SK-N-DZ (cell line): ENCODE measurements at regions not wholly inside any gene's neighbourhood (a gene's known extent, or its start where the extent isn't known, plus 50 kb on each side); places are given as distances from the start of the nearest gene placed in this dataset.
"Not testable (repeated sequence)": the region's sequence is repeated elsewhere in the genome, so short reads cannot be mapped to it uniquely, and the experiment has no call there.

Experiments
- DNase-seq: peaks from one replicate; pipeline ENCODE4 v3.0.0-alpha.2; 2015; ENCODE audit warnings: low spot score

DNA sequence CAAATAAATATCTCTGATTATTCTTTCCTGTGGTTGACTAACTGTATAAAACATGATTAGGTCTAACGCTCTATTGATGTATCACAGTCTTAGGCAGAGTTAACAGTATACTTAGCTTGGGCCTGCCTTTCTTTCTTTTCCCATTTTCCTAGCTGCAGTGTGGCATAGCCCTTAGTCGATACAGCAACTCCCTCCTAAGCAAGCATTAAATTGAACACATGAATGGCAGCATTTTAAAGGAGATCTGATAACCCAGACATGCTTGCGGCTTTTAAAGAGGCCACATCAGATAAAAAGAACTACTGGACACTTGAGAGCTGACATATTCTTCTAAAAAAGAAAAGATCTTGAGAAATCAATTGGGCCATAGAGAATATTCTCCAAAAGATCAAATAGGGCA, 312.0 kb upstream of the TMPRSS15 start:
- DNase-seq, result peak; percentile 47

DNA sequence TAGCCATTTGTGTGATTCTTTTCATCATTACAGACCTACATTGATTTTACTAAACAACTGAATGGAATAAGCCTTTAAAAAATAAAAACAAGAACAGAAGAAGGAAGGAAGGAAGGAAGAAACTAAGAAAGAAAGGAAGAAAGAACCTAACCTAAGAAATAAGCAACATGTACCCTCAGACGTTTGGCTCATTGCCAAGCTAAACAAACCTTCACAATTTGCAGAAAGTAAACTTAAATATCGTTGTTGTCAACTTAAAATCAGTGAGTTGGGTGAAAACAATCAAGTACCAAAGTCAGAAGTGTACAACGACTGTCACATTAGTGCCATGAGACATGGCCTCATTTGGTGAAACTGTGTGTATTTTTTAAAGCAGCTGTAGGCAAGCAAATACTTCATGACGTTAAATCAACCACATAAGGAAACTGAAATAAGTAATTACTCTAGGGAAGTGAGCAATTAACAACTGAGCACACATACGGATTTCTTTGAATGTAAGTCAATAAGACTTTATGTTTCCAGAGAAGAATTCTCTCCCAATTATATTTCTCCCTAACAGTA, 313.1 kb upstream of the TMPRSS15 start:
- DNase-seq, result no peak

DNA sequence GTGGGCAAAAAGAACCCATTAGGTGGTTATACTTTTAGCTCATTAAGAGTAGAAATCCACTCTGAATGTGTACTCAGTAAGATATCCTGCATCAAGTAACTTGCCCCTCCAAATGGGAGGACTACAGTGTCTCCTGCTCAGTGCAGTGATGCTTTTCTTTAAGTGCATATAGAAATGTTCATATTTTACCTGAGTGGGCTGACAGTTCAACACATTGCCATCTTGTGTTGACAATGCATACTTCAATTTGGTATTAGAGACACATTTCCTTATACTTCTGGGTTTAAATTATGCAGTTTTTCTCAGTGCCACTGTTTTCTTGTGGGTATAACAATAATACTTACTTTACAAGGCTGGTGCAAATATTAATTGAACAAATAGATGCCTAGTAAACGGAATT, 318.6 kb upstream of the TMPRSS15 start:
- DNase-seq, result no peak

DNA sequence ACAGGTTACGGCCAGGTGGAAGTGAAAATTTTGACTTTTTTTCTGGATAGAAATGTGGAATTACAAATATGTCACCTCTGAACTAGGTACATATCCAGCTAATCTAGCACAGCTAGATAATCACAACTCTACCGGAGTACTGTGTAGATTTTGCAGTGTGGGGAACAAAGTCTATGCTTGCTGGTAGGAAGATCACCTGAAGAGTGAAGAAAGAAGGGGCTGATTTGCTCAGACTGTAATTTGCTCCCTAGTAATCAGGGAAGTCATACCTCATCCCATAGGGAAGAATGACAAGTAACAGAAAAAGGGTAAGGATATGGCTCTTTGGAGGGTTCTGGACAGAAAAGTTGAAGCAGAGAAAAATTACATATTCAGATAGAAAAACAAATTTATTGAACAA, 319.6 kb upstream of the TMPRSS15 start:
- DNase-seq, result no peak

DNA sequence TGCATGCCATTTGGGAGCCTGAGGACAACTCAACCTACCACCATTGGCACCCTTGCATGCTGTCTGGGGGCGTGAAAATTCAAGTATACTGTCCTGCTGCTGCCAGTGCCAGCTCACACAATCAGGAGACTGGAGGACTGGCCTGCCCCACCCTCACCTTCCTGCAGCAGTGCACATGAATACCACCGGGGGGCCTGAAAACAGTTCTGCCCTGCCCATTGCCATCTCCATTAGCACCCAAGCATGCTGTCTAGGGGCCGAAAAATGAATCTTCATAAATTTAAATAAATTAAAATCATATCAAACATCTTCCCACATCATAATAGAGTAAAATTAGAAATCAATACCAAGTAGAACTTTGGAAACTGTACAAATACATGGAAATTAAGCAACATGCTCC, 322.1 kb upstream of the TMPRSS15 start:
- DNase-seq, result no peak

DNA sequence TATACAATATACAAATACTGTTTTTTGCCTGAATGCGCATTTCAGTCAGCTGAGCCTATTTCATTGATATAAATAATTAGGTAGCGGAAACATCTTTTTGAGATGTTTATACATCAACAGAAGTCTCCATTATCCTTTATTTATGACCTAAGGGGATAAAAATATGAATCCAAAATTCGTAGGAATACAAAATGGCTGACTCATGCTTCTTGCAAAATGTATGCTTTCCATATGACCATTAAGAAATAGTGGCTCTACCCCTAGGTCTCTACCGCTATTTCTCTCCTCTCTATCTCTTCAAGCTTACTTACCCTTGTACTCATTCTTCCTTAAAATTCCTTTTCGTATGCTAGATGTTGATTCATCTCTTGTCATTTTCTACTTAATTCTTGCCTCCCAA, 338.4 kb upstream of the TMPRSS15 start:
- DNase-seq, result no peak

DNA sequence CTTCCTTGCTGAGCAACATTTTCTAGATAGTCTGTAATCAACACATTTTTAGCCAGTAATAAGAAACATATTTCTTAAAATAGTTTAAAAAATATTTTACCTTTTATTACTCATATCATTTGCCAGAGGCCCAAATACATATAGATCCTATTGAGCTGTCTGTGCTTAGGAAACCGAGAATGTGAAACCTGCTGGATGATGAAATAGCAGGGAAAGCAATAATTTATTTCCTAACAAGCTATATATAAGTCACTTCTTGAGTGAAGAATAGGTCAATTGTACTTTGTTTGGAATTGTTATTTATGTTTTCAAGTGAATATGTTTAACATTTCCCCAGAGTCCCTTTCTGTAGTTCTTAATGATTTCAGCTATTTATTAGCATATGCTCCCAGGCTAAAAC, 339.9 kb upstream of the TMPRSS15 start:
- DNase-seq, result no peak

DNA sequence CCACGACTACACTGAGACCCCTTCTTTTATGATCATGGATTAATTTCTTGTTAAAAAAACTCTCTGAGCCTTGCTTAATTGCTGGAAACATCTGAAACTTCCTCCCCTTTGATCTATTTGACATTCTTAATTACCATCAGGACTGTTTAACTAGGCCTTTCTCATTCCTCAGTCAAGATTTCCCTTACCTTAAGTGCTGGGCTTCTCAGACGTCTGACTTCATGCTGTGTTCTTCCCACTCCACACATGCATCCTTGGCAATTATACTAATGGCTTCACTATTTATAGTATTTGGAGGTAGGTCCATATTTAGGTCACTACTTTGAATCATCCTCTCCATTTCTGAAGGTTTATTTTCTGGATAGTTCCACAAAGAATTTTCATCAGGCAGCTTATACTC, 341.3 kb upstream of the TMPRSS15 start:
- no peak for DNase-seq

DNA sequence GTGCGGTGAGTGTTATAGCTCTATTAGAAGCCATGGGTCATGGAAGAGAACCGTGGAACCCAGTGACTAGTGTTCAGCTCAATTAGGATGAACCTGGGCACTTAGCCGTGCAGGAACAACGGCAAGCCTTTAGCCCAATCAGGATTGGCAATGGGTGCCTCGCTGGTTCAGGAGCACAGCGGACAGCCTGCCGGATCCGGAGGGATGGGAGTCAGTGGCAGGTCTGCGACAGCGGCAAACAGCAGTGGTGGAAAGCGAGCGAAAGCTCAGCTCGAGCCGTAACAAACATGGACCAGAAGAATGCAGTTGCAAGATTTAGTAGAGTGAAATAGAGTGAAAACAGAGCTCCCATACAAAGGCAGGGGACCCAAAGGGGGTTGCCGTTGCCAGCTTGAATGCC, 349.3 kb upstream of the TMPRSS15 start:
- DNase-seq, result not testable (repeated sequence)

DNA sequence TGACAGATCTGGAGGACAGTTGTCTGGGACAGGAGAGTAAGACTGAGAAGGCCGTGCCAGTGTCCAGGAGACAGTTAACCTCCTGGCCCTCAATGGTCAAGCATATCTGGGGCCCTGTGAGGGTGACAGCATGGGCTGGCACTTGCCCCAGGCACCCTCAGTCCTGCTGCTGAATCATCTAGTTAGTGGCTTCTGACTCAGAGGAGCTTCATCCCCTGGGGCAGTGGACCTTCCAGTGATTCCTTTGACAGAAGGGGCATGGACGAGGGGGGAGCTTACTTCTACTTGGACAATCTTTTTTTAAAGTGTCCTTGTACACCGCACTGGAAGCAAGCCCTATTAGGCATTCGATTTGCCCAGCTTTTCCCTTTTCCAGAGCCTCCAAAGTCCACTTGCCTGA, 352.7 kb upstream of the TMPRSS15 start:
- not testable (repeated sequence) for DNase-seq

DNA sequence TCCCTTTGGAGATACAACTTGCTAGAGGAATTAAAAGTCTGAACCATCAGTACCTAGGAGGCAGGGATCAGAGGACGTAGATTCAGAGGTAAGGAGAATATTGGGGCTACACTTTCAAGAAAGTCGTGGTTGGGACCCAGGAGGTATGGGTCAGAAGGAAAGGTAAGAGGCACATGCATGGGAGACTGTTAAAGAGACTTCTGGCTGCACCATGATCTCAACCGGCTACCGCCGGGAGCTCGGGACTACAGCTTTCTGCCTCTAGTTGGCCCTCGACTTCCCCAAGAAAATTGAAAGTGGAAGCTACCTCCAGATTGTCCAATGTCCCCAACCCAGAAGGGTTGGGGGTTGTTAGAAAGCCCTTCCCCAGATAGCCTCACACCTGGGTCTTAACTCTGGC, 355.7 kb upstream of the TMPRSS15 start:
- DNase-seq, result no peak

DNA sequence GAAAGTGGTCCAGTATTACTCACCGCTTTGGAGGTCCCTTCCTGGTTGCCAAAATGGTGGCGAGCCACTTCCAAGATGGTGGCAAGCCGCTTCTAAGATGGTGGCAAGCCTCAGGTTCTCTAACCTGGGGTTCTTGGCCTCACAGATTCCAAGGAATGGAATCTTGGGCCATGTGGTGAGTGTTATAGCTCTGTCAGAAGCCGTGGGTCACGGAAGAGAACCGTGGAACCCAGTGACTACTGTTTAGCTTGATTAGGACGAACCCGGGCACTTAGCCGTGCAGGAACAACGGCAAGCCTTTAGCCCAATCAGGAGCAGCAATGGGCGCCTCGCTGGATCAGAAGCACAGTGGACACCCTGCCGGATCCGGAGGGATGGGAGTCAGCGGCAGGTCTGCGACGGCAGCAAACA, 356.2 kb upstream of the TMPRSS15 start:
- no peak for DNase-seq

DNA sequence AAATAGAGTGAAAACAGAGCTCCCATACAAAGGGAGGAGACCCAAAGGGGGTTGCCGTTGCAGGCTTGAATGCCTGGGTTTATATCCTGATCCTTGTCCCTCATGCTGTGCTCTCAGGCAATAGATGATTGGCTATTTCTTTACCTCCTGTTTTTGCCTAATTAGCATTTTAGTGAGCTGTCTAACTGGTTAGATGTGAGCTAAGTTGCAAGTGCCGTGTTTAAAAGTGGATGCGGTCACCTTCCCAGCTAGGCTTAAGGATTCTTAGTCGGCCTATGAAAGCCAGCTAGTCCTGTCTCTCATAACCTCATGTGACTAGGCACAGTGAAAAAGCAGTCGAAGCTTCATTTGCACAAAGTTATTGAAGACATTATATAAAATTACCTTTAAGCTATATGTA, 356.7 kb upstream of the TMPRSS15 start:
- DNase-seq, result no peak

DNA sequence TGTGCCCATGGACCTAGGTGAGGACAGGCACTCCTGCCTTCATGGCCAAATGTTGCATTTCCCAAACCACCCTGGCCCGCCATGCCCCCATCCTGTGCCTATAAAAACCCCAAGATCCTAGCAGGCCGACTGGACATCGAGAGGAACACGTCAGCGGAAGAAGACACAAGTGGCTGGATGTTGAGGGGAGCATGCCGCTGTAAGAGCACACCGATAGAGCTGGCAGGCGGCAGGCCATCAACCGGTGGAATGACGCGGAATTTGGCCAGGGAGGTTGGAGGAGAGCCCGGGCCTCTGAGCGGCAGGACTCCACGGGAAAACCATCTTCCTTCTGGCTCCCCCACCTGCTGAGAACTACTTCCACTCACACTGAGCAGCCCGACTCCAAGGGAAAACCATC, 361.1 kb upstream of the TMPRSS15 start:
- DNase-seq, result no peak

DNA sequence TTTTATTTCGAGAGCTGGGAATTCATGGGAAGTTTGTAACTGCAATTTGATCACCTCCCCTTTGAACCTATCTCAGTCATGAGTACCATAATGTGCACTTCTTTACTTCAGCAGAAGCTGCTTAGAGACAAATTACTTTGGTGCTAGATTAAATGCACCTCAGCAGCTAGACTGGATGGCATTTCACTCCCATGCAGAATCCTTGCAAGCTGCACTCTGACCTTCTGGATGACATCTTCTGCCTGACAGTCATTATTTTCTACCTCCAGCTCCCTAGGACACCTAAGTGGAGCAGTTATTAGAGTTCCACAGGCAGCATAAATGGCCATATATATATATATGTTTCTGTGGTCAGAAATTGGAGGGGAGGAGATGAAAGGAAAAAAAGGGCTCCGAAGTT, 366.0 kb upstream of the TMPRSS15 start:
- no peak for DNase-seq

DNA sequence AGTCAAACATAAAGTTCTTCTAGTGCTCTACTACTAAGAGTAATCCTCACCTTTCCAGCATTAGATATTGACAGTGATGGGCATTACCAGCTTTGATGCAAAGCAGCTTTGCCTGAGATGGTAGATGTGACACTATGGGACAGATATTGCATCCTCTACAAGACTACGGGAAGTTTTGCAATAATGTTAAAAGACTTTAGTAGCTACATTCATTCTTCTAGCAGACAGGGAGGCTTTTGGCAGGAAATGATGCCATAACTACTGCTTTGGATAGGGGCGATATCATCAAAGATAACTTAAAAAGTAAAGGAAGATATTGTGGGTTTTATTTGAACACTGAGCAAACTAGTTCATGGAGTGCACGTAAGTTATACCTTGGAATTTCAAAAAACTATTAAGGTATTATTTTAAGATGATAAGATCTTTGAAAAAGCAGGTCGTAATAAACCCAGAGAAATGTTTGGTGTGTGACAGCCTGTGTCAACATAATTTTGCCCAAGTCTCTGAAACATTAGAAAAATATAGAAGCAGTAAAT, 368.3 kb upstream of the TMPRSS15 start:
- no peak for DNase-seq

DNA sequence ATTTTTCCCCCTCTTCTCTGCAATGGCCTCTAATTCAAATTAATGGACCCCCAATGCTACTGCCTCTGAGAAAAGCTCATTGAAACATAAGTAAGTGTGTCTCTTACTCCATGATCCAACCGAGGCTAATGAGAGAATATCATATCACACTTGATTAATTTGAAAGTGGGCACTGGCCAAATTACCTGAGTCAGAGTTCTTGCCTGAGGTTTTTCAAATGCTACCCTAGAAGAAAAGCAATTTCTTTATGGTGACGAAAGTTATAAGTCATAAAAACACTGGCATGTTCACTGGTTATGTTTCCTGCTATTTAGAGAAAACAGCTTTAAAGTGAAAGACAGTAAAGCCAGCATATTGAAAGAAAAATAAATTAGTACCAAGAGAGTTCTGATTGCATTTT, 368.8 kb upstream of the TMPRSS15 start:
- DNase-seq, result no peak

DNA sequence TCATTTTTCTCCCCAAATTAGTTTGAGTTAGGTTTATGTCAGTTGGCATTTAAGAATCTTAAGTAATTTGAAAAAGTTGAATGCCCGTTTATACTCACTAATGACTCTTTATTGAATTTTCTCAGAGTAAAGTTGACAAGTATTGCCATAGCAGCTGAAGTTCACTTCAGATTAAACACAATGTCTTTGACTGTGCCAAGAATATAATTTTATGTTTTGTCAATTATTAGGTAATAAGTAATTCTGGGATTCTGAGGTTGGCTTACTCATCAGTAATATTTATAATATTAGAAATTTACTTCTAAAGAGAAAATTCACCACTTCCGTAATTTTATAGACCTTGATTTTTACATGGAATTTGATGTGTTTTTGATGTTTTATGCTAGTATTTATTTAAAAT, 369.3 kb upstream of the TMPRSS15 start:
- no peak for DNase-seq

DNA sequence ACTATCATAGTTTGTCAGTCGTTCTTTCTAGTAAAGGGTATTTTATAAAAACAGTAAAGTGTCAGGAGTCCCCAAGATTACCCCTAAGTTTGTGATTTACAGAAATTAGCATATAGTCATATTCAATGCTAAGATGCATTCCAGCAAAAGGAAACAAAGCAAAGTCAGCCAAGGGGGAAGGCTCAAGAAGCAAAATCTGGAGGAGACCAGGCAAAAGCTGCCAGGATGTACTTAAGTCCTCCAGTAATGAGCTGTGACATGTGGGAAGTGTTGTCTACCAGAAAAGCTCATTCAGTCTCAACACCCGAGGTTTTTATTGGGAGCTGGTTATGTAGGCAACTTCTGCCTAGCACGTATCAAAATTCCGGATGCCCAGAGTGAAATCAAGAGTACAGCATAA, 373.4 kb upstream of the TMPRSS15 start:
- DNase-seq, result no peak

DNA sequence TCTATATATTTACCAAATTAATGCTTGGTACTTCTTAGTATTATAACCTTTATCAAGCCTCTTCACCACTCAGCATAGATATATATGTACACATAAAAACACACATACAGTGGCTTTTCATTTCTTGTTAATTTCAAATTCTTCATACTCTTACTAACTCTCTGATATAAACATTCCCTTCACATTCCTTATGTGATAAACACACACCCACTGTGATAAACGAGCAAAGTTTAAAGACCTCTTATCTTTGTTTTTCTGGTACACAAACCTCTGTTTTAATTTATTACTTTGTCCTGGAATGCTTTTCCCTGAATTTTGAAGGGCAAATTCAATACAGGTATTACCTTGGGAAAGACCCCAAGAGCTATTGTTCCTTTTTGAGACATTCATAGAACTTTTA, 379.1 kb upstream of the TMPRSS15 start:
- DNase-seq, result no peak

DNA sequence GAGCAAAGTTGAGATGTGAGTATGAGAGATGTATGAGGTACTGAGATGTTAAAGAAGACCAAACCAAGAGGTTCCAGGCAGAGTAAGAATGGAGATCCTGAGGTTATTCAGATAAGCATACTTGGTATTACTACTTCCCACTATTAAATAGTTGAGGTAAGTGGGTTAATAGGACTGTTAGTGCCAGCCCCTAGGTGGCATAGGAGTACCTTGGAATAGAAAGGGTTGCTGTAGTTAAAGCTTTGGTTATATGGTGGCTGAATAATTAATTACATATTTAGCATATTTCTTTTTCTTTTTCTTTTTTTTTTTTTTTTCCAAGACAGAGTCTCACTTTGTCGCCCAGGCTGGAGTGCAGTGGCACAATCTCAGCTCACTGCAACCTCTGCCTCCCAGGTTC, 397.9 kb upstream of the TMPRSS15 start:
- DNase-seq, result no peak

DNA sequence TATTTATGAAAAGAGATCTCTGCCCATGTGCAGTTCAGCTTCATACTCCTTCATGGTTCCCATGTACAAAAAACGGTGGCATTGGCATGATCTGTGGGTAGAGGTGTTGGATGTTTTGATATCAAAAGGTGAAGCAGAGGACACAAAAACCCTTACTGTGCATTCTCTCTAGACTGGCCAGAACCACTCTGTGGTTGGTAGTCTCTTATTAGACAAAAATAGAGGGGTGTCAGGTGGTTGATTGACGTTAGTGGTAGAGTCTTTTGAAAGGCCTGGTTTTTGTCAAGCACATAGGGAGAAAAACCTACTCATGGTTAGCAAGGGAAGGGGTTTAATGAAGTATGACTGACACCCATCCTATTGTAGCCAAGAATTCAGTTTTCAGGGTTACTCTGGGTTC, 400.0 kb upstream of the TMPRSS15 start:
- no peak for DNase-seq

DNA sequence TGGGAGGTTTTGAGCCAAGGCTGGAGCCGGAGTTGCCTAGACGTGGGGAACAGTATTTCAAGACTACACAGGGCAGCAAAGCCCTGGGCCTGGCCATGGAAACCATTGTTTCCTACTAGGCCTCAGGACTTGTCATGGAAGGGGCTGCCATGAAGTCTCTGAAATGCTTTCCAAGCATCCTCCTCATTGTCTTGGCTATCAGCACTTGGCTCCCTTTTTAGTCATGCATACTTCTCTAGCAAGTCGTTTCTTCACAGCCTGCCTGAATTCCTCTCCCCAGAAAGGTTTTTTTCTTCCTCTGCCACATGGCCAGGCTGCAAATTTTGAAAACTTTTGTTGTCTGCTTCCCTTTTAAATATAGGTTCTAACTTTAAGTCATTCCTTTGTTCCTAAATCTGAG, 406.6 kb upstream of the TMPRSS15 start:
- no peak for DNase-seq

DNA sequence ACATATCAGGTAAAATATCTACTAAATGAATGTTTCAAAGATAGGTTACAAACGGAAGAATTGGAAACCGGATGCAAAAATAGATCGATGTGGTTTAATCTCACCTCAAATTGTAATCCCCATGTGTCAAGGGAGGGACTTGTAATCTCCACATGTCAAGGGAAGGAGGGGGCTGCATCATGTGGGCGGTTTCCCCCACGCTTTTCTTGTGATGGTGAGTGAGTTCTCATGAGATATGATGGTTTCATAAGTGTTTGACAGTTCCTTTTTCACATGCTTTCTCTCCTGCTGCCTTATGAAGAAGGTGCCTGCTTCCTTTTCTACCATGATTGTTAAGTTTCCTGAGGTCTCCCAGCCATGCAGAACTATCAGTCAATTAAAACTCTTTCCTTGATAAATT, 408.7 kb upstream of the TMPRSS15 start:
- no peak for DNase-seq
